IMR-90 (cell line): ENCODE measurements at regions not wholly inside any gene's neighbourhood (a gene's known extent, or its start where the extent isn't known, plus 50 kb on each side); places are given as distances from the start of the nearest gene placed in this dataset.

Experiments
- ATAC-seq: fragments of 200-7000 bp; cut with Tn5 transposase; 2 replicates; pipeline ENCODE4 v1.9.1; 2020; ENCODE audit warnings: low read depth, mild to moderate bottlenecking, moderate library complexity
- BruUV-seq: library from RNA; stranded (reverse); fragments of 400-500 nt; replicated peaks from 2 replicates; lab custom pipeline; 2021; lab: Mats Ljungman, UMichigan
- CTCF ChIA-PET: fragments of 300-600 bp; formaldehyde crosslinking; extraction: SDS; loops from one replicate; lab custom pipeline; 2021; ENCODE audit warnings: antibody characterized with exemption; lab: Yijun Ruan, JAX
- POLR2A ChIA-PET: fragments of 300-600 bp; sonication (Branson Sonifier 250); formaldehyde crosslinking; loops from one replicate; lab custom pipeline; 2022; ENCODE audit warnings: antibody characterized with exemption; ENCODE audit not compliant: unreplicated experiment; lab: Charles Lee
- DNase-seq: peaks from one replicate; pipeline ENCODE4 v3.0.0; 2013
- H2AFZ ChIP-seq: replicated peaks from 2 replicates; pipeline ENCODE3; 2013; ENCODE audit warnings: low read length, mild to moderate bottlenecking; ENCODE audit not compliant: poor library complexity
- H2AK5ac ChIP-seq: 2 replicates; pipeline ENCODE4 v1.6.1; 2013; ENCODE audit warnings: low read depth, low read length, inconsistent platforms
- H2AK9ac ChIP-seq: replicated peaks from 2 replicates; pipeline ENCODE3; 2013; ENCODE audit warnings: mild to moderate bottlenecking, low read depth, low read length, moderate library complexity; ENCODE audit not compliant: poor library complexity
- H2BK120ac ChIP-seq: 2 replicates; pipeline ENCODE4 v1.6.1; 2013; ENCODE audit warnings: low read depth, low read length, inconsistent platforms
- H2BK15ac ChIP-seq: 3 replicates; pipeline ENCODE4 v1.6.1; 2013; ENCODE audit warnings: low read depth, low read length, inconsistent platforms
- H2BK20ac ChIP-seq: 2 replicates; pipeline ENCODE4 v1.6.1; 2013; ENCODE audit warnings: low read depth, mild to moderate bottlenecking, inconsistent platforms, low read length, moderate library complexity
- H2BK5ac ChIP-seq: 2 replicates; pipeline ENCODE4 v1.6.1; 2013; ENCODE audit warnings: mild to moderate bottlenecking, low read depth, low read length, inconsistent platforms; ENCODE audit not compliant: poor library complexity, severe bottlenecking
- H3K14ac ChIP-seq: replicated peaks from 2 replicates; pipeline ENCODE4 v1.6.1; 2013; ENCODE audit warnings: low read depth, low read length, inconsistent platforms
- H3K18ac ChIP-seq: 2 replicates; pipeline ENCODE4 v1.6.1; 2013; ENCODE audit warnings: low read depth, low read length, control low read depth
- H3K23ac ChIP-seq: 2 replicates; pipeline ENCODE4 v1.6.1; 2013; ENCODE audit warnings: low read depth, low read length, inconsistent platforms
- H3K27ac ChIP-seq: 2 replicates; pipeline ENCODE4 v1.5.1; 2013; ENCODE audit warnings: mild to moderate bottlenecking, control low read depth, low read length; ENCODE audit not compliant: insufficient read depth
- H3K27me3 ChIP-seq: 2 replicates; pipeline ENCODE4 v1.6.1; 2013; ENCODE audit warnings: low read length; ENCODE audit not compliant: control insufficient read depth, insufficient read depth
- H3K36me3 ChIP-seq: 2 replicates; pipeline ENCODE4 v1.6.1; 2013; ENCODE audit warnings: low read length, mixed read lengths; ENCODE audit not compliant: control insufficient read depth, insufficient read depth
- H3K4ac ChIP-seq: 2 replicates; pipeline ENCODE4 v1.6.1; 2013; ENCODE audit warnings: low read depth, low read length, inconsistent platforms
- H3K4me1 ChIP-seq: 2 replicates; pipeline ENCODE4 v1.6.1; 2013; ENCODE audit warnings: low read length, mixed read lengths; ENCODE audit not compliant: control insufficient read depth, insufficient read depth
- H3K4me2 ChIP-seq: 2 replicates; pipeline ENCODE4 v1.6.1; 2013; ENCODE audit warnings: low read depth, mild to moderate bottlenecking, control low read depth, low read length, moderate library complexity
- H3K4me3 ChIP-seq: 2 replicates; pipeline ENCODE4 v1.5.1; 2013; ENCODE audit warnings: low read depth, mild to moderate bottlenecking, control low read depth, low read length, moderate library complexity; ENCODE audit not compliant: insufficient read depth
- H3K56ac ChIP-seq: 2 replicates; pipeline ENCODE4 v1.6.1; 2013; ENCODE audit warnings: low read length, inconsistent platforms; ENCODE audit not compliant: insufficient read depth; ENCODE audit errors: extremely low read depth
- H3K79me1 ChIP-seq, 2 experiments: 2 replicates each; pipeline ENCODE4 v1.6.1; 2013; ENCODE audit warnings: low read length in 2 of 2, inconsistent platforms in 1 of 2, low read depth in 1 of 2
- H3K9ac ChIP-seq: 2 replicates; pipeline ENCODE4 v1.6.1; 2013; ENCODE audit warnings: low read depth, low read length, control low read depth
- H3K9me1 ChIP-seq: 2 replicates; pipeline ENCODE4 v1.6.1; 2013; ENCODE audit warnings: low read length, inconsistent platforms; ENCODE audit not compliant: insufficient read depth
- H3K9me3 ChIP-seq: 2 replicates; pipeline ENCODE4 v1.6.1; 2013; ENCODE audit warnings: low read length; ENCODE audit not compliant: control insufficient read depth, insufficient read depth
- H4K20me1 ChIP-seq: 2 replicates; pipeline ENCODE4 v1.6.1; 2013; ENCODE audit warnings: low read length, inconsistent platforms; ENCODE audit not compliant: insufficient read depth
- H4K5ac ChIP-seq: 2 replicates; pipeline ENCODE4 v1.6.1; 2013; ENCODE audit warnings: mild to moderate bottlenecking, low read depth, low read length, control low read depth
- H4K8ac ChIP-seq, 2 experiments: 2 replicates each; pipeline ENCODE4 v1.6.1; 2013; ENCODE audit warnings: low read depth in 2 of 2, low read length in 2 of 2, control low read depth in 1 of 2, inconsistent platforms in 1 of 2
- H4K91ac ChIP-seq: 2 replicates; pipeline ENCODE4 v1.6.1; 2013; ENCODE audit warnings: low read depth, low read length, inconsistent platforms; ENCODE audit not compliant: insufficient read depth
- BHLHE40 ChIP-seq: fragments of 150-350 bp; IDR thresholded peaks from 2 replicates; pipeline ENCODE4 v1.6.1; 2016; ENCODE audit warnings: mild to moderate bottlenecking, low read depth, low read length
- WGBS, 2 experiments: methylation state at CpG; one replicate each; pipeline versions ENCODE4 v1.1.5 to v1.1.7; 2013; ENCODE audit warnings: missing lambda C conversion rate in 2 of 2; ENCODE audit not compliant: insufficient read length in 1 of 2; ENCODE audit errors: extremely low coverage in 2 of 2; 5-methylcytosine and 5-hydroxymethylcytosine counted together
- dilution Hi-C: fragments of 300-500 bp; cut with HindIII; formaldehyde crosslinking; loops from one replicate; pipeline ENCODE4 v1.14.3; 2018; ENCODE audit warnings: low sequenced_read_pairs; ENCODE audit not compliant: unreplicated experiment
- in situ Hi-C: fragments of 300-500 bp; cut with MboI; formaldehyde crosslinking; loops from 3 replicates; pipeline ENCODE4 v1.14.3; 2019; ENCODE audit warnings: low sequenced_read_pairs, inconsistent platforms, mixed read lengths
- intact Hi-C: fragments of 100-400 bp; cut with micrococcal nuclease; formaldehyde crosslinking; loops from 2 replicates; pipeline ENCODE4 v1.10.0; 2022

- no peaks in the 10 kb centered on the region for H3K36me3 ChIP-seq
- no peak for TF ChIP-seq BHLHE40
- no peaks in the 10 kb centered on the region for H3K9me3 ChIP-seq
- CTCF ChIA-PET = no interaction called here
- H3K27ac ChIP-seq = no peak overlapping the region
- no peak overlapping the region for H3K4me2 ChIP-seq
- no peaks in the 10 kb centered on the region for H3K4me1 ChIP-seq
- H4K20me1 ChIP-seq = no peaks in the 10 kb centered on the region
- H2BK20ac ChIP-seq = no peak overlapping the region
- no peak overlapping the region for H3K23ac ChIP-seq
- no peak overlapping the region for H3K4me3 ChIP-seq
- H2BK5ac ChIP-seq = no peak overlapping the region
- H3K27me3 ChIP-seq = no peaks in the 10 kb centered on the region
- in situ Hi-C loops = no loop called here
- H4K8ac ChIP-seq = no peak overlapping the region
- H3K9me1 ChIP-seq = no peaks in the 10 kb centered on the region
- no peak overlapping the region for H2AK9ac ChIP-seq
- ATAC-seq (no peak), DNase-seq (no peak)
- intact Hi-C loops = no loop called here
- H2AFZ ChIP-seq = no peak overlapping the region
- no peak overlapping the region for H3K14ac ChIP-seq
- H2BK120ac ChIP-seq = no peak overlapping the region
- H3K18ac ChIP-seq = no peak overlapping the region
- WGBS, 2 experiments = no CpG with 5 or more reads among the region's 1 CpG
- dilution Hi-C loops = no loop called here
- H3K56ac ChIP-seq = no peak overlapping the region
- no peaks in the 10 kb centered on the region for H3K79me1 ChIP-seq
- H4K91ac ChIP-seq = no peak overlapping the region
- no peak overlapping the region for H3K4ac ChIP-seq
- H4K5ac ChIP-seq = no peak overlapping the region
- no peak overlapping the region for H2BK15ac ChIP-seq
- POLR2A ChIA-PET = no interaction called here
- no peak overlapping the region for H2AK5ac ChIP-seq
- no TSS peak for BruUV-seq
- H3K9ac ChIP-seq = no peak overlapping the region
These were observed 114.0 kb upstream of the HDGFL1 start for GRCh38 chr6:22455378-22455777.
